ENCODE measurements at regions not wholly inside any gene's neighbourhood (a gene's known extent, or its start where the extent isn't known, plus 50 kb on each side); places are given as distances from the start of the nearest gene placed in this dataset.
"Not testable (repeated sequence)": the region's sequence is repeated elsewhere in the genome, so short reads cannot be mapped to it uniquely, and the experiment has no call there.

DNA sequence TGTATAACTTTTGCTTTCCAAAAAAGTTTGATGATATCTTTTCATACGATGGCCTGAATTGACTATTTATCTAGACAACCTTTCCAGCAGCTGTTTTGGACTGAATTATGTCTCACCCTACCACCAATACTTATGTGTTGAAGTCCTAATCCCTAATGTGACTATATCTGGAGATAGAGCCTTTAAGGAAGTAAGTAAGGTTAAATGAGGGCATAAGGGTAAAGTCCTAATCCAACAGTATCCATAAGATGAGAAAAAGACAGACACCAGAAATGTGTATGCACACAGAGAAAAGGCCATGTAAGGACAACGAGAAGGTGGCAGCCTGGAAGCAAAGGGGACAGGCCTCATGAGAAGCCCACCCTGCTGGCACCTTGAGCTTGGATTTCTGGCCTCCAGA lies 86.6 kb upstream of the PPARGC1A start:
- ATAC-seq (no peak), DNase-seq (no peak)
- no peak overlapping the region for H3K4me3 Mint-ChIP-seq
- H3K4me1 Mint-ChIP-seq: no peaks in the 10 kb centered on the region
- peaks cover 4% of the 10 kb centered on the region for H3K9me3 Mint-ChIP-seq
- H3K27ac Mint-ChIP-seq: no peak overlapping the region
- no peaks in the 10 kb centered on the region for H3K27me3 Mint-ChIP-seq
- no peaks in the 10 kb centered on the region for H3K36me3 Mint-ChIP-seq (ENCODE audit: low read depth)

DNA sequence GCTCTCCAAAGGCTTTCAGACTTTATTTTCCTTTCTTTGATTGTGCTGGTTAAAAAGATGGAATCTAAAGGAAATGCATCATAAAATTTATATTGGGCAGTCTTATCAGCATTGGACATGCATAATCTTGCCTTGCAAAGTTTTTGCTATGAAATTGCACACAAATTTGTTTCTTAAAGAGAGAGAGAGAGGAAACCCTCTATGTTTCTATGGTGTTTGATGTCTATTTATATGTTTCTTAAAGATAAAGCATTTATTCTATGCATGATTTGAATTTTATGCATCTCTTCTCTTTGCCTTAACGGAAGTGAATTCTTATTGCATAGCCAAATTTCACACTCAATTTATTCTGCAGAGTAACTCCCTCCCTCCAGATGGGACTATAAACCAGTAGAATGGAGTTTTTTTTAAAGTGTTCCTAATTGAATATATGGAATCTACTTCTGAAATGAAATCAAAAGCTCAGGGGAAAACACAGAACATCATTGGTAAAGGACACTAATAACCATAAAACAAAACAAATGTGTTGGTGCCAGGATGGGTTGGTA lies 83.5 kb upstream of the PPARGC1A start:
- no peaks in the 10 kb centered on the region for H3K9me3 Mint-ChIP-seq
- DNase-seq: no peak
- ATAC-seq: no peak
- no peak overlapping the region for H3K27ac Mint-ChIP-seq
- H3K4me3 Mint-ChIP-seq: no peak overlapping the region
- no peaks in the 10 kb centered on the region for H3K4me1 Mint-ChIP-seq
- no peaks in the 10 kb centered on the region for H3K27me3 Mint-ChIP-seq
- H3K36me3 Mint-ChIP-seq (ENCODE audit: low read depth): no peaks in the 10 kb centered on the region

DNA sequence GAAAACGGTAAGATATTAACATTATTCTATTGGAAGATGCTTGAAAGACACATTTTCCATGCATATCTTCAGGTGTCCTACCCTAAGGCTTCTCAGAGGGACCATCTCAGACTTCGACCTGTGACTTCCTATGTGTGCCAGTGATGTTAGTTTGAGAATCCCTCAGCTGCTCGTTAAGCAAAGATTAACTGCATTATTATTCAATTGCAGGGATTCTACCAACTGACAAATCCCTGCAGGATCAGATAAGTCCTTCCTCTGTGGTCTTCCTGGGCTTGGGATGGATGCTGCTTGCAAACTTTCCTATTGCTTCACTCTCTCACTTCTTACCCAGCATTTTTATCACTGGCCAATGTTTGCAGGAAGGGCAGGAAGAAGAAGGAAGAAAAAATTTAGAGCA lies 83.0 kb upstream of the PPARGC1A start:
- Mint-ChIP-seq H3K27me3 (no peaks in the 10 kb centered on the region), H3K4me1 (no peaks in the 10 kb centered on the region), H3K27ac (no peak overlapping the region), H3K36me3 (ENCODE audit: low read depth) (no peaks in the 10 kb centered on the region), H3K4me3 (no peak overlapping the region), H3K9me3 (no peaks in the 10 kb centered on the region)
- ATAC-seq (no peak), DNase-seq (no peak)

DNA sequence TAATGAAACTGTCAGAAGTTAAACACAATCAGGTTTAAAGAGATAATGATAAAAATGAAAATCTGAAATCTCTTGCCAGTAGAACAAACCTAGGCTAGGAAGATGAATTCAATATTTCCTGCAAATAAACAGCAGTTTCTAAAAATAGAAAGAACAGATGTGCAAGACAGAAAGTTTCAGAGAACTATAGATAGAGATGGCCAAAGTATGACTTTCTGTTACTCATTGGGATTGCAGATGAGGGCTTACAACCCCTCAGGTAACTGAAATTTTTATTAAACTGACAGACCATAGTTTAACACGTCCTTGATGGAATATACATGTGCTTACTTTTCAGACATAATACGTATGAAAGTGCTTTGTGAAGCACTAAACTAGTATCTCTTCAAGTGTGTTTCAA lies 82.3 kb upstream of the PPARGC1A start:
- Mint-ChIP-seq H3K27ac (no peak overlapping the region), H3K4me1 (no peaks in the 10 kb centered on the region), H3K4me3 (no peak overlapping the region), H3K36me3 (ENCODE audit: low read depth) (no peaks in the 10 kb centered on the region), H3K9me3 (no peaks in the 10 kb centered on the region), H3K27me3 (no peaks in the 10 kb centered on the region)
- ATAC-seq (no peak), DNase-seq (no peak)

DNA sequence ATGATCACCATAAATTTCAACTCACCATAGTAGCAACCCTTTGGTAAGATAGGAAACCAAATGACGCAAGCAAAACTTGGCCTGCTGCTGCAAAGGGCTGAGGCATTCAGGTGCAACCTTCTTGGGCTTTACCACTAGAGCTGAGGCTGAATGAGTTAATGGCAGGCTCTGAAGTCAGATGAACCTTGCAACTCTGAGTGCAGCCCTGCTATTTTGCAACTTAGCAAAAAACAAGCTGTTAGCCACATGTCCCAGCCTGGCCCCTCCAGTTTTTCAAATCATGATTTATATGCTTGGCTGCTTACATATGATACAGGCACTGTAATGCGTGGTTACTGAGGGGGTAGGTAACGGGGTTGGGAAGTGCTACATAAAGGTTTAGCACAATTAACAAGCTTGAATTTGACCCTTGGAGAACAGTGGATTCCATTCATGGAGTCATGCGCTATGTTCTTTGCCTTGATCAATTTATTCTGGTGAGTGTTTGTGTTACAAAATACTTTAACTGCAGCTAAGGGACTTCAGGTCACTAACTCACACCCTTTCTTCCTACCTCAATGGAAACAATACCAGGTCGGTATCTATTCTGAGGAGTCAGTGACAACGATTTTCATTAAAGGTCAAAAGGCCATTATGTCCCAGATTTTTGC lies 80.5 kb upstream of the PPARGC1A start:
- H3K4me3 Mint-ChIP-seq: no peak overlapping the region
- H3K27me3 Mint-ChIP-seq: no peaks in the 10 kb centered on the region
- DNase-seq (no peak), ATAC-seq (no peak)
- H3K27ac Mint-ChIP-seq: no peak overlapping the region
- no peaks in the 10 kb centered on the region for H3K4me1 Mint-ChIP-seq
- H3K9me3 Mint-ChIP-seq: no peaks in the 10 kb centered on the region
- H3K36me3 Mint-ChIP-seq (ENCODE audit: low read depth): no peaks in the 10 kb centered on the region

DNA sequence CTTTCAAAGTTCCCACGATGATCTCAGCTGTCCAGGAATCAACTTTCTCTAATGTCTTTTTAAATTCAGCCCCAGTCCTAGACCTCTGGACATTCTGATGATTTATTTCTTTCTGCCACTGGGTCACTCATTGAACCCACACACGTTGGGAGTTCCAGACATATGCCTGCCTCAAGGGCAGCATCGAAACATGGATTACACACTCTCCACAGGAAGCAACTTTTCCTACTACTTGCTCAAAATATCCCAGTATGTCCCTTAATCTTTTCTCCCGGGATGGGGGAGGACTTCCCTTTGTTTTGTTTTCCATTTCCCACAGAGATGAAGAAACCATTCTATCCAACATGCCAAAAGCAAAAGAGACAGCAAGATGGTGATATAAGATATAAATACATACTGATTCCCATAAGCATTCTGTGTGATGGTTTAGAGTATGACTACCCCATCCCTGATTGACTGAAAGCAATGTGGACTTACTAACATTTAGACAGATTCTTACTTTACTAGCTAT lies 79.8 kb upstream of the PPARGC1A start:
- Mint-ChIP-seq H3K36me3 (ENCODE audit: low read depth) (no peaks in the 10 kb centered on the region), H3K9me3 (no peaks in the 10 kb centered on the region), H3K27ac (no peak overlapping the region)

DNA sequence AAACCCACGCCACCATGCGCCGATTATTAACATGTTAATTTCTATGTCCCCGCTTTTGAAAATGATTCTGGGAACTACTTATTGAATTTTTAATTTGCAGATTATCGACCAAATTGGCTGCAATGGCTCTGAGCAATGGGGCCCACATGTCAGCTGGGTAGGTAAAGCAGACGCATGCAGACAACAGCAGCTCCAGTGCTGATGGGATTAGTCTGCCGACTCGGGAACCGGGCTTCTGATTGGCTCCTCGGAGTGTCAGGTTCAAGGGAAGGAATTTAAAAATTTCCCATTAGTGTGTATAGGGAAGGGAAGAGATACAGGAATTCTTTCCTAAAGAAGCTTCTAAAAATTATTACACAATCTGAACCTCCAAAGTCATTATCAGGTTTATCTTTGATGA lies 77.4 kb upstream of the PPARGC1A start:
- Mint-ChIP-seq H3K36me3 (ENCODE audit: low read depth) (no peaks in the 10 kb centered on the region), H3K27ac (no peak overlapping the region), H3K27me3 (no peaks in the 10 kb centered on the region), H3K9me3 (no peaks in the 10 kb centered on the region), H3K4me1 (no peaks in the 10 kb centered on the region), H3K4me3 (no peak overlapping the region)
- DNase-seq (no peak), ATAC-seq (no peak)

More for the DNA sequence above, 79.8 kb upstream of the PPARGC1A start:
- no peaks in the 10 kb centered on the region for H3K27me3 Mint-ChIP-seq
- DNase-seq (no peak), ATAC-seq (no peak)
- H3K4me1 Mint-ChIP-seq: no peaks in the 10 kb centered on the region
- no peak overlapping the region for H3K4me3 Mint-ChIP-seq

DNA sequence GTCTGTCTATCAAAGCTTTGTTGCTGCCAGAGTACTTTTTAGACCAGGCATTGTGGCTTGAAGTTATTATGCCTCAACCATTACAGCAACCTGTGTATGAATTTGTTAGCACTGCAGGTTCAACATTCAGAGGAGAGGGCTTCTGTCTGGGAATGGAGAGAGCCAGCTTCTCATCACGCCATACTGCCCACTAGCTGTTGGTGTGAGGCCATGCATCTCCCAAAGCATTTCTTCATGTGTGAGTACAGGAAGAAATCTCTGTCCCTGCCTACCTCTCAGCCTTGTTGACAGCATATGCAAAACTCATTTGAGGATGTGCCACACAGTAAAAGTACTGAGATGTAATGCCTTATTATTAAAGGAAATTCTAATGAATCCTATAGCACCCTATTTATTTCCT lies 76.9 kb upstream of the PPARGC1A start:
- DNase-seq (no peak), ATAC-seq (no peak)
- Mint-ChIP-seq H3K9me3 (no peaks in the 10 kb centered on the region), H3K4me3 (no peak overlapping the region), H3K27me3 (no peaks in the 10 kb centered on the region), H3K27ac (no peak overlapping the region), H3K4me1 (no peaks in the 10 kb centered on the region), H3K36me3 (ENCODE audit: low read depth) (no peaks in the 10 kb centered on the region)

DNA sequence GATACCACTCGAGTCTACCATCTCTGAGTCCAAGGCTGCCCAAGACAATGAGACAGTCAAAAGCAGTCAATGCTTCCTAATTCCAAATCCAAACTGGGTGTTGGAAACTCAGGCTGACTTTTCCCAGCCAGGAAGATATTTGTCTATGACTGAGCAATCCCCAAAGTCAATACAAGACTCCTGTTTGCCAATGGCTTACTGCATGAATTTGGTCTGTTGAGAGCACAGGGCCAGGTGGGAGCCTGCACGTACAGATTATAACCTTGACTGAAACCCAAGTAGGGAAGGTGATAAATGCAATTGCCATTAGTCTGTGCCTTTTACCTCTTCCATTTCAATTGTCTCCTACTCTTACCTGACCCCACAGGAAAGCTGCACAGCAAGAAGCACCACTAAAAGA lies 72.6 kb upstream of the PPARGC1A start:
- H3K4me3 Mint-ChIP-seq: no peak overlapping the region
- H3K27ac Mint-ChIP-seq: no peak overlapping the region
- peaks cover 7% of the 10 kb centered on the region for H3K9me3 Mint-ChIP-seq
- no peak for ATAC-seq
- no peaks in the 10 kb centered on the region for H3K4me1 Mint-ChIP-seq
- DNase-seq: no peak
- H3K27me3 Mint-ChIP-seq: no peaks in the 10 kb centered on the region
- H3K36me3 Mint-ChIP-seq (ENCODE audit: low read depth): no peaks in the 10 kb centered on the region

DNA sequence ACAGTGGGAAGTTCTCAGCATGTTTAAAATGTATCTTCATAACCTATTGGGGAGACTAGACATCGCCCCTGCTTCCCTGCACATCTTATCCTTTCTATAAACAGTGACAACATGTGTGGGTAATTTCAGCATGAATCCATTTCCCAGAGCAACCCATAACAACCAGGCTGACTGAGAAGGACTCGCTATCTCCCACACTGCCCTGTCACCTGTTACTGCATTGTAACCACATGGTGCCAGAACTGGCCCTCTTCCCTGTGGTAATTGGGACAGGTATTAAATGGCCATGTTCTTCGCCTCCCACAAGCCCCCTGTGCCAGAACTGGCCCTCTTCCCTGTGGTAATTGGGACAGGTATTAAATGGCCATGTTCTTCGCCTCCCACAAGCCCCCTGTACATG lies 71.5 kb upstream of the PPARGC1A start:
- ATAC-seq; H3K27ac Mint-ChIP-seq; H3K4me1 Mint-ChIP-seq; H3K4me3 Mint-ChIP-seq; H3K27me3 Mint-ChIP-seq; DNase-seq; H3K9me3 Mint-ChIP-seq; H3K36me3 Mint-ChIP-seq (ENCODE audit: low read depth): not testable (repeated sequence)

DNA sequence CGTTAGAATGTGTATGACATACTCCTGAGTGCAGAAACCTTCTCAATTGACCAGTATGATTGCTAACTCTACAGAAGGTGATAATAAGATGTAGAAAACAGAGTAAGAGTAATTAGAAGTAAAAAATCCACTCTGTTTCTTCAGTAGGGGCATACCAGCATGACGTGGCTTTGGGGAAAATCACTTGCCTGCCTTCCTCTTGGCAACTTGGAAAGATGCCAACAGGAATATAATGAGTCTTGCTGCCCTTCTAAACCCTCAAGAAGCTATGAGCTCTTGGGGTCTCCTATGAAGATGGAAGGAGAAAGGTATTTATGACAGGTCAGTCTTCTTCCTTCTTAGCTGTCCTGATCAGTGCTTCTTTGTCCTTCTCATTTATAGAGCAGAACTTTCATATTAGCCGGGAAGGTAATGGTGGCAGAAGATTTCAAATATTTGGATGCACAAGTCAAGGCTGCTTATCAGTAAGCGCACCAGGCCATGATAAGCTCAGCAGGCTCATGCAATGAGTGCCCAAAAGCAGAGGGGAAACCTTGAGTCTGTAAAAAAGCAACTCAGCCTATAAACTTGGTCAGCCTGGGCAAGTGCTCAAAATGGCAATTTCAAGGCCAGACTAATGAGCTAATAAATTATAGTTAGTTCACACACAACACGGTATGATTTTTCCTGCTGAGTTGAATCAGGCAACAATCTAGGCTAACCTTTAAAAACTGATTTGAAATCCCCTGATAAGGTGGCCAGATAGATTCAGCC lies 69.7 kb upstream of the PPARGC1A start:
- no peaks in the 10 kb centered on the region for H3K4me1 Mint-ChIP-seq
- peaks cover 7% of the 10 kb centered on the region for H3K9me3 Mint-ChIP-seq
- DNase-seq (no peak), ATAC-seq (no peak)
- H3K4me3 Mint-ChIP-seq: no peak overlapping the region
- H3K36me3 Mint-ChIP-seq (ENCODE audit: low read depth): no peaks in the 10 kb centered on the region
- H3K27ac Mint-ChIP-seq: no peak overlapping the region
- no peaks in the 10 kb centered on the region for H3K27me3 Mint-ChIP-seq

DNA sequence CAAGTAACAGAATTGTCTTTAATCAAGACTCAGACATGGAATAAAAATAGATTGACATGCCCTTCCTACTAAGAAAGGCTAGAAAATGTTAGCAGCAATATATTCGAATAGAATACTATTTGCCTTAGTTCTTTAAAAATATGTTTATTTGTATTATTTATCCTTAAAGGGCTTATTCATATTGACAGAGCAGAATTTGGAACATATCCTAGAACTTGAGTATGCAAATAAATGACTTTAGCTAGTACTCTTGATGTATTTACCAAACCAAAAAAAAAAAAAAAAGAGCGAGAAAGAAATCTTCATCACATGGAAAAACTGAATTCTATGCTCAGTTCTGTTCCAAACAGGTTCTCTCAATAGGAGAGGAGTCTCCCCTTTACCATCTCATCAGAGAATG lies 68.9 kb upstream of the PPARGC1A start:
- Mint-ChIP-seq H3K4me3 (no peak overlapping the region), H3K27me3 (no peaks in the 10 kb centered on the region), H3K9me3 (peaks cover 7% of the 10 kb centered on the region), H3K36me3 (ENCODE audit: low read depth) (no peaks in the 10 kb centered on the region), H3K4me1 (no peaks in the 10 kb centered on the region), H3K27ac (no peak overlapping the region)
- DNase-seq: no peak
- no peak for ATAC-seq

DNA sequence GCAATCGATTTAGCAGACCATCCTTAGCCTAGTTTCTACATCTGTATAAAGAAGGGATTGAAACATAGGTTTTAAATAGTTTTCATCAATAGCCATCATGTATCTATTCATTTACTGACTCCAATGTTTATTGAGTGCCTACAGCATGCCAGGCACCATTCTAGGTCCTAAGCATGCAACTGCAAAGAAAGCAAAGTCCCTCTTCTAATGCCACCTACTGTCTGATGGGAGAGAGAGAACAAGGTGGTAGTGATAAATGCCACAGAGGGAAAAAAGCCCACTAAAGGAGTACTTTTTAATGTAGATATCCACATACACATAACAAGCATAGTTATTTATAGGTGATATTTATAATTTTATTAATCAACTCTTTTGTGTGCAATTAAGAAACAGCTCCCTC lies 67.6 kb upstream of the PPARGC1A start:
- Mint-ChIP-seq H3K36me3 (ENCODE audit: low read depth) (no peaks in the 10 kb centered on the region), H3K4me1 (no peaks in the 10 kb centered on the region), H3K27me3 (no peaks in the 10 kb centered on the region), H3K4me3 (no peak overlapping the region), H3K27ac (no peak overlapping the region), H3K9me3 (peaks cover 7% of the 10 kb centered on the region)
- no peak for DNase-seq
- ATAC-seq: no peak

DNA sequence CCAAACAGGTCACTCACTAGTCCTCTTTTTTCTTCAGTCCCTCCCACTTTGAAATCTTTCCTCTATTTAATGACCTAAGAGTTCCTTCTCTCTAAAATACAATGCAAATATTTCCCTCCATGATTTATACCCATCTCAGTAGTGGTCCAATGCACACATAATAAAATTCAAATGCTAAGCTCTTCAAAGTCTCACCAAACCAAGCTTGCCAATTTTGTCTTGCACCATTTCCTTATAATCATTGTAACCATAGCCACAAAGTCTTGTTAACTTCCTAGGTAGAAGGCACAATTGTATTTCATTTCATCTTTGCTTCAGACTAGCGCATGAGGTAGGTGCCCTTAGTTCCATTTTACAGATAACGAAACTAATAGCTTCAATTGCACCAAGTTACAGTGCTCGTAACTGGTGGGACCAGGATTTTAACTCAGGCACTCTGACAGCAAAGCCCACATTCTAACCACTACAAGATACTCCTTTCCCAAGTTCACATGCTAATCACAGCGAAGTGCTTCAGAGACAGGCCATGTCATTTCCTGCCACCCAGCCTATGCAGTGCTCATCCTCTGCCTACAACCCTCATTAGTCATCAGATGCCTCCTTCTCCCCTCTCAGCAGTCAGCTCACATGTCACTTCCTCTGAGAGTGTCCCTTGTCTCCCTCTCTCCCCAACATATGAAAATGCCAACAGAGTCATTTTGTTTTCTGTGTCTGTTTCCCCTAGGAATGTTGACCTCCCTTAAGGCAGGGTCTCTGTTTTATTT lies 66.9 kb upstream of the PPARGC1A start:
- Mint-ChIP-seq H3K4me1 (no peaks in the 10 kb centered on the region), H3K9me3 (peaks cover 7% of the 10 kb centered on the region), H3K27ac (no peak overlapping the region), H3K36me3 (ENCODE audit: low read depth) (no peaks in the 10 kb centered on the region), H3K4me3 (no peak overlapping the region), H3K27me3 (no peaks in the 10 kb centered on the region)
- no peak for DNase-seq
- ATAC-seq: no peak

DNA sequence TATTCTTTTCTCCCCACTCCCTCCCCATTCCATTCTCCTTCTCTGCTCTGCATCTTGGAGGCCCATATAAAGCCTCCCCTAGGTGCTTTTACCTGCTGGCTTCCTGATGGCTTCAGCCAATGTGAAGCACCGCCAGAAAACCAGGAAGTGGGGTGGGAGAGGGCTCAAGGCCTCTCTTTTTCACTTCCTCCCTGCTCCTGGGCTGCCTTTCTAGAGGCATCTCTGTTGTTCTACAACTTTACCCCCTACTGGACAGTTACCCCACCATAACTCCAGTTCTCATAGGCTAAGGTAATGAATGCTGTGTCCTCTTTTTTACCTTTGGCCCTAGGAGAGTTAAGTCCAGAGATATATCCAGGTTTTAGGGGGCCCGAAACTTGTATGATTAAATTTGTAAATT lies 62.4 kb upstream of the PPARGC1A start:
- Mint-ChIP-seq H3K4me1 (no peaks in the 10 kb centered on the region), H3K4me3 (no peak overlapping the region), H3K27ac (no peak overlapping the region), H3K36me3 (ENCODE audit: low read depth) (no peaks in the 10 kb centered on the region), H3K27me3 (no peaks in the 10 kb centered on the region), H3K9me3 (peaks cover 2% of the 10 kb centered on the region)
- ATAC-seq (no peak), DNase-seq (no peak)

Measured in activated naive CD8-positive, alpha-beta T cell treated with anti-CD3 and anti-CD28 coated beads, Interleukin-2, amount 50 U/mL, for 24 hours (primary cell).